ENCODE measurements at regions not wholly inside any gene's neighbourhood (a gene's known extent, or its start where the extent isn't known, plus 50 kb on each side); places are given as distances from the start of the nearest gene placed in this dataset.
"Not testable (repeated sequence)": the region's sequence is repeated elsewhere in the genome, so short reads cannot be mapped to it uniquely, and the experiment has no call there.

- not testable (repeated sequence) for DNase-seq (ENCODE audit: low read depth)
Observed at GRCh38 chr16:13336907-13337881, 435.8 kb downstream of the SHISA9 start.

- no peak for DNase-seq (ENCODE audit: low read depth)
Observed at GRCh38 chr16:13338044-13338443, 436.6 kb downstream of the SHISA9 start.

- no peak for DNase-seq (ENCODE audit: low read depth)
Observed at GRCh38 chr16:13342675-13343074, 441.3 kb downstream of the SHISA9 start.

- no peak for DNase-seq (ENCODE audit: low read depth)
Observed at GRCh38 chr16:13344001-13344400, 442.6 kb downstream of the SHISA9 start.

GRCh38 chr16:13348416-13348815 is 447.0 kb downstream of the SHISA9 start:
- no peak for DNase-seq (ENCODE audit: low read depth)

- DNase-seq (ENCODE audit: low read depth): no peak
Observed at GRCh38 chr16:13350000-13350399, 448.6 kb downstream of the SHISA9 start.

GRCh38 chr16:13351181-13351580 is 449.8 kb downstream of the SHISA9 start:
- DNase-seq (ENCODE audit: low read depth): no peak

GRCh38 chr16:13351601-13352217 is 450.3 kb downstream of the SHISA9 start:
- DNase-seq (ENCODE audit: low read depth): no peak

- not testable (repeated sequence) for DNase-seq (ENCODE audit: low read depth)
Observed at GRCh38 chr16:13352796-13353195, 451.4 kb downstream of the SHISA9 start.

- not testable (repeated sequence) for DNase-seq (ENCODE audit: low read depth)
Observed at GRCh38 chr16:13357842-13358241, 456.4 kb downstream of the SHISA9 start.

GRCh38 chr16:13359835-13360234 is 458.4 kb downstream of the SHISA9 start:
- DNase-seq (ENCODE audit: low read depth): no peak

- DNase-seq (ENCODE audit: low read depth): no peak
Observed at GRCh38 chr16:13372421-13372820, 471.0 kb downstream of the SHISA9 start.

- DNase-seq (ENCODE audit: low read depth): no peak
Observed at GRCh38 chr16:13376174-13376573, 474.8 kb downstream of the SHISA9 start.

- no peak for DNase-seq (ENCODE audit: low read depth)
Observed at GRCh38 chr16:13377143-13377542, 475.7 kb downstream of the SHISA9 start.

GRCh38 chr16:13378151-13378550 is 476.8 kb downstream of the SHISA9 start:
- DNase-seq (ENCODE audit: low read depth): no peak

GRCh38 chr16:13379266-13379665 is 477.9 kb downstream of the SHISA9 start:
- DNase-seq (ENCODE audit: low read depth): no peak

GRCh38 chr16:13385156-13386040 is 484.0 kb downstream of the SHISA9 start:
- not testable (repeated sequence) for DNase-seq (ENCODE audit: low read depth)

- DNase-seq (ENCODE audit: low read depth): no peak
Observed at GRCh38 chr16:13390093-13390985, 488.9 kb downstream of the SHISA9 start.

GRCh38 chr16:13390986-13391305 is 489.5 kb downstream of the SHISA9 start:
- DNase-seq (ENCODE audit: low read depth): no peak

GRCh38 chr16:13391337-13391736 is 489.9 kb downstream of the SHISA9 start:
- no peak for DNase-seq (ENCODE audit: low read depth)

GRCh38 chr16:13392341-13392740 is 490.9 kb downstream of the SHISA9 start:
- no peak for DNase-seq (ENCODE audit: low read depth)
